Upper lobe of left lung (tissue), 6 donors: ENCODE measurements at regions not wholly inside any gene's neighbourhood (a gene's known extent, or its start where the extent isn't known, plus 50 kb on each side); places are given as distances from the start of the nearest gene placed in this dataset.

ENCODE experiments used
- ATAC-seq, 2 donors: fragments of 200-7000 bp; cut with Tn5 transposase; one replicate each; pipeline ENCODE4 v1.9.1; 2022; ENCODE audit warnings: mild to moderate bottlenecking in 2 of 2, moderate library complexity in 2 of 2; ENCODE audit not compliant: low FRiP score in 2 of 2
- DNase-seq, 2 donors: peaks; one replicate each; pipeline ENCODE4 v3.0.0-alpha.2; 2019 to 2020
- H3K27ac ChIP-seq, 4 donors: fragments of 200-600 bp; sonication (generic); one replicate each; pipeline ENCODE4 v1.5.1; 2016 to 2019
- H3K27me3 ChIP-seq, 4 donors: fragments of 200-600 bp; sonication (generic); one replicate each; pipeline ENCODE4 v1.5.1; 2017 to 2019
- H3K36me3 ChIP-seq, 4 donors: fragments of 200-600 bp; sonication (generic); one replicate each; pipeline ENCODE4 v1.5.1; 2016 to 2019
- H3K4me1 ChIP-seq, 4 donors: fragments of 200-600 bp; sonication (generic); one replicate each; pipeline ENCODE4 v1.5.1; 2018 to 2019
- H3K4me3 ChIP-seq, 4 donors: fragments of 200-600 bp; sonication (generic); one replicate each; pipeline ENCODE4 v1.5.1; 2017 to 2019; ENCODE audit warnings: mild to moderate bottlenecking in 2 of 4, moderate library complexity in 1 of 4
- H3K9me3 ChIP-seq, 4 donors: fragments of 200-600 bp; sonication (generic); one replicate each; pipeline ENCODE4 v1.5.1; 2018 to 2019
- EP300 ChIP-seq, 4 donors: sonication (generic); formaldehyde crosslinking; IDR thresholded peaks; one replicate each; pipeline ENCODE4 v1.5.1; 2017; ENCODE audit warnings: antibody characterized with exemption in 4 of 4, control low read depth in 2 of 4
- POLR2A ChIP-seq, 4 donors: fragments of 450-650 bp; IDR thresholded peaks; one replicate each; pipeline ENCODE4 v1.5.1; 2016 to 2017; ENCODE audit warnings: antibody characterized with exemption in 4 of 4, mild to moderate bottlenecking in 2 of 4
- POLR2AphosphoS5 ChIP-seq, 2 donors: sonication (generic); formaldehyde crosslinking; IDR thresholded peaks; one replicate each; pipeline ENCODE4 v1.5.1; 2017; ENCODE audit warnings: antibody characterized with exemption in 2 of 2
- WGBS, 2 donors: methylation state at CpG; one replicate each; pipeline ENCODE4 v1.1.5; 2017 to 2018; 5-methylcytosine and 5-hydroxymethylcytosine counted together
- TF ChIP-seq, protein P1 (sequence below), 6 experiments: fragments of 450-650 bp in 4 of 6; fragments of 200-600 bp in 2 of 6; sonication (generic) in 2 of 6; IDR thresholded peaks; one replicate each; pipeline ENCODE4 v1.5.1; 2016 to 2019; ENCODE audit warnings: antibody characterized with exemption in 6 of 6
- donor health status: DM: no; HTN: no; CAD: no; lungs with moderate emphysema.
- donor health status: DM: no; HTN: yes; CAD: no; lungs with severe emphysema.

DNA sequence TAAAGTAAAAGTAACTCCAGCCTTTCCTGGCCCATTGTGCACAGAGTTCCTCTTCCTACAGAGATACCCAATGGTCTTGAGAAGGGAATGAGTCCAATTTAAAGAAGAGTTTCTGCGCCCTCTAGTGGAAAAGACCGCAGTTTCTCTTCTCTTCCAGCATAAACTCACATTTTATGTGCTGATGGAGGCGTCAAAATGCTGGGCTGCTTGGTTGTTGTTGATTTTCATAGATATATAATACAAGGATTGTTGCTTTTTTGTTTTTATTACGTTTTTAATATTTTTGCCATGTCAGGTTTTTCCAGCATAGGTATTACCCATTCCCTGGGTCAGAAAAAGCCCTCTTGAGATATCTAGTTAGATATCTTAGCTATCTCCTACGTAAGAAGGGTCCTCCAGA lies 356.9 kb upstream of the STXBP6 start:
- TF ChIP-seq POLR2A (IDR thresholded peaks at IDR 0.05) (no peak), POLR2AphosphoS5 (IDR thresholded peaks at IDR 0.05) (no peak), EP300 (IDR thresholded peaks at IDR 0.05) (no peak)
- TF ChIP-seq, protein P1, sequence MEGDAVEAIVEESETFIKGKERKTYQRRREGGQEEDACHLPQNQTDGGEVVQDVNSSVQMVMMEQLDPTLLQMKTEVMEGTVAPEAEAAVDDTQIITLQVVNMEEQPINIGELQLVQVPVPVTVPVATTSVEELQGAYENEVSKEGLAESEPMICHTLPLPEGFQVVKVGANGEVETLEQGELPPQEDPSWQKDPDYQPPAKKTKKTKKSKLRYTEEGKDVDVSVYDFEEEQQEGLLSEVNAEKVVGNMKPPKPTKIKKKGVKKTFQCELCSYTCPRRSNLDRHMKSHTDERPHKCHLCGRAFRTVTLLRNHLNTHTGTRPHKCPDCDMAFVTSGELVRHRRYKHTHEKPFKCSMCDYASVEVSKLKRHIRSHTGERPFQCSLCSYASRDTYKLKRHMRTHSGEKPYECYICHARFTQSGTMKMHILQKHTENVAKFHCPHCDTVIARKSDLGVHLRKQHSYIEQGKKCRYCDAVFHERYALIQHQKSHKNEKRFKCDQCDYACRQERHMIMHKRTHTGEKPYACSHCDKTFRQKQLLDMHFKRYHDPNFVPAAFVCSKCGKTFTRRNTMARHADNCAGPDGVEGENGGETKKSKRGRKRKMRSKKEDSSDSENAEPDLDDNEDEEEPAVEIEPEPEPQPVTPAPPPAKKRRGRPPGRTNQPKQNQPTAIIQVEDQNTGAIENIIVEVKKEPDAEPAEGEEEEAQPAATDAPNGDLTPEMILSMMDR (IDR thresholded peaks at IDR 0.05), result peak in 1 of 6 experiments; percentile 17
- Histone ChIP-seq H3K27me3 (no peaks in the 10 kb centered on the region), H3K4me3 (no peak overlapping the region), H3K4me1 (no peaks in the 10 kb centered on the region), H3K9me3 (no peaks in the 10 kb centered on the region), H3K27ac (no peak overlapping the region), H3K36me3 (no peaks in the 10 kb centered on the region)
- 15 to 19% methylated on average over 5 of the region's 5 CpGs for WGBS, 2 donors
- no peak for DNase-seq
- no peak for ATAC-seq

GRCh38 chr14:25400607-25401206 lies 350.8 kb upstream of the STXBP6 start:
- no peak for TF ChIP-seq EP300 (IDR thresholded peaks at IDR 0.05)
- TF ChIP-seq, protein P1 (IDR thresholded peaks at IDR 0.05), result peak; percentile 31 to 56 (median 50)
- H3K9me3 ChIP-seq, result no peaks in the 10 kb centered on the region
- DNase-seq (peak in 1 of 2 donors; percentile 24), ATAC-seq (peak in 1 of 2 donors; percentile 79)
- H3K27me3 ChIP-seq, result no peaks in the 10 kb centered on the region
- no peaks in the 10 kb centered on the region for H3K36me3 ChIP-seq
- H3K27ac ChIP-seq, result no peak overlapping the region
- 23 to 29% methylated on average over 12 of the region's 12 CpGs for WGBS, 2 donors
- no peaks in the 10 kb centered on the region for H3K4me1 ChIP-seq
- H3K4me3 ChIP-seq, result no peak overlapping the region

DNA sequence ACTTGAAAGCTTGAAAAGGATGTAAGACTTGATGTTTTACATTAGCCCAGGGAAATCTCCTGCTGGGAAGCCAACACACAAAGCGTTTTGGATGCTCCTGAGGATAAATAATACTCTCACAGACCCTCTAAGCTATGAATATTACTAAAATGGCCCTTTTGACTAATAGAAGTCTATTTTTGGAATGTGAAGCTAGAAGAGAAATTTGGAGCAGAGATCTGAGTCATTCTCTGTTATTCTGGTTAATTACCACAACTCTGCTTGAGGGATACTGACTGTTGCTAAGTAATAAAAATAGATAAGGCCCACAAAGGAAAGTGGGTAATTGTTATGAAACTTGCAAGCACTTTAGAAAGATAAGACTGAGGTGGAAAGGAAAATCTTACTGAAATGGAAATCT lies 346.2 kb upstream of the STXBP6 start:
- Histone ChIP-seq H3K4me1 (no peaks in the 10 kb centered on the region), H3K9me3 (no peaks in the 10 kb centered on the region), H3K27ac (no peak overlapping the region), H3K4me3 (no peak overlapping the region), H3K27me3 (no peaks in the 10 kb centered on the region), H3K36me3 (no peaks in the 10 kb centered on the region)
- ATAC-seq, result no peak
- WGBS, 2 donors, result 61 to 83% methylated on average over 1 of the region's 1 CpG
- no peak for TF ChIP-seq POLR2A (IDR thresholded peaks at IDR 0.05)
- no peak for TF ChIP-seq POLR2AphosphoS5 (IDR thresholded peaks at IDR 0.05)
- TF ChIP-seq, protein P1 (IDR thresholded peaks at IDR 0.05), result no peak
- TF ChIP-seq EP300 (IDR thresholded peaks at IDR 0.05), result no peak
- no peak for DNase-seq

GRCh38 chr14:25394791-25395391 lies 344.9 kb upstream of the STXBP6 start:
- Histone ChIP-seq H3K27ac (no peak overlapping the region), H3K4me3 (no peak overlapping the region), H3K4me1 (no peaks in the 10 kb centered on the region), H3K36me3 (no peaks in the 10 kb centered on the region), H3K9me3 (no peaks in the 10 kb centered on the region), H3K27me3 (no peaks in the 10 kb centered on the region)
- no peak for ATAC-seq
- WGBS, 2 donors, result 68 to 73% methylated on average over 3 of the region's 3 CpGs
- no peak for DNase-seq
- TF ChIP-seq POLR2A (IDR thresholded peaks at IDR 0.05) (no peak), POLR2AphosphoS5 (IDR thresholded peaks at IDR 0.05) (no peak), EP300 (IDR thresholded peaks at IDR 0.05) (no peak)
- TF ChIP-seq, protein P1 (IDR thresholded peaks at IDR 0.05), result no peak

DNA sequence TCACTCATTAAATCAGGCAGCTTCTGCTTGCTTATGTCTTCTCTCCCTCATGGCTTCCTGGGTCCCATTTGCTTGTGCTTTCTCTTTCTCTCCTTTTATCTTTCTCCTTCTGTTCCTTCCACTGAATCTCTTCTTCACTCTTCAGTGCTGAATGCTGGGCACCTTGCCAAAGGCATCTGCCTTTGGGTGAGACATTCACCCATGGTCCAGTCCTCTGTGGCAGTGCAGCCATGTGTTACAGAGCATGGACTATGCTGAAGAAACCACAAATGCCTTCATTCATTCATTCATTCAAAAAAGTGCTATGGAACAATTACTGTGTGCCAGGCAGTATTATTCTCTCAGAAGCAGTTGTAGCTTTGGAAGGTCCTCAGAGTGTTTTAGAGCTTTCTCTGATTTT lies 344.4 kb upstream of the STXBP6 start:
- no peak overlapping the region for H3K4me3 ChIP-seq
- H3K4me1 ChIP-seq, result no peaks in the 10 kb centered on the region
- H3K27me3 ChIP-seq, result no peaks in the 10 kb centered on the region
- ATAC-seq, result no peak
- TF ChIP-seq POLR2AphosphoS5 (IDR thresholded peaks at IDR 0.05) (no peak), POLR2A (IDR thresholded peaks at IDR 0.05) (no peak), EP300 (IDR thresholded peaks at IDR 0.05) (no peak)
- TF ChIP-seq, protein P1 (IDR thresholded peaks at IDR 0.05), result no peak
- H3K27ac ChIP-seq, result no peak overlapping the region
- no peak for DNase-seq
- H3K36me3 ChIP-seq, result no peaks in the 10 kb centered on the region
- H3K9me3 ChIP-seq, result no peaks in the 10 kb centered on the region
